Stimulated activated naive CD4-positive, alpha-beta T cell (primary cell): ENCODE measurements at regions not wholly inside any gene's neighbourhood (a gene's known extent, or its start where the extent isn't known, plus 50 kb on each side); places are given as distances from the start of the nearest gene placed in this dataset.

Source experiments
- DNase-seq, 6 experiments: peaks; one replicate each; lab custom pipeline; 2025; lab: John Stamatoyannopoulos, UW

- no peak for DNase-seq
Measured at GRCh38 chr4:182091128-182091527, 152.1 kb upstream of the TENM3 start.

- no peak for DNase-seq
Measured at GRCh38 chr4:182093431-182093831, 149.8 kb upstream of the TENM3 start.

GRCh38 chr4:182093935-182094334 lies 149.3 kb upstream of the TENM3 start:
- no peak for DNase-seq

- no peak for DNase-seq
Measured at GRCh38 chr4:182101618-182102017, 141.6 kb upstream of the TENM3 start.

- DNase-seq: no peak
Measured at GRCh38 chr4:182102576-182102975, 140.6 kb upstream of the TENM3 start.

- DNase-seq: no peak
Measured at GRCh38 chr4:182103614-182104319, 139.4 kb upstream of the TENM3 start.

- no peak for DNase-seq
Measured at GRCh38 chr4:182105416-182105815, 137.8 kb upstream of the TENM3 start.

- no peak for DNase-seq
Measured at GRCh38 chr4:182107931-182108330, 135.3 kb upstream of the TENM3 start.

- DNase-seq: no peak
Measured at GRCh38 chr4:182111586-182111985, 131.6 kb upstream of the TENM3 start.

- DNase-seq: no peak
Measured at GRCh38 chr4:182113779-182114178, 129.4 kb upstream of the TENM3 start.

- DNase-seq: no peak
Measured at GRCh38 chr4:182124359-182124758, 118.8 kb upstream of the TENM3 start.

GRCh38 chr4:182126096-182126495 lies 117.1 kb upstream of the TENM3 start:
- no peak for DNase-seq

GRCh38 chr4:182126603-182127002 lies 116.6 kb upstream of the TENM3 start:
- no peak for DNase-seq

GRCh38 chr4:182133033-182133432 lies 110.2 kb upstream of the TENM3 start:
- no peak for DNase-seq

- DNase-seq: no peak
Measured at GRCh38 chr4:182134261-182134660, 108.9 kb upstream of the TENM3 start.

GRCh38 chr4:182136201-182136600 lies 107.0 kb upstream of the TENM3 start:
- DNase-seq: no peak

- no peak for DNase-seq
Measured at GRCh38 chr4:182137343-182137742, 105.9 kb upstream of the TENM3 start.

GRCh38 chr4:182139491-182139890 lies 103.7 kb upstream of the TENM3 start:
- no peak for DNase-seq

- DNase-seq: no peak
Measured at GRCh38 chr4:182140547-182140946, 102.7 kb upstream of the TENM3 start.

GRCh38 chr4:182141061-182141460 lies 102.1 kb upstream of the TENM3 start:
- no peak for DNase-seq

GRCh38 chr4:182142176-182143085 lies 100.8 kb upstream of the TENM3 start:
- DNase-seq: no peak

- no peak for DNase-seq
Measured at GRCh38 chr4:182143086-182143821, 99.9 kb upstream of the TENM3 start.
